Neural cell (in vitro differentiated cells): ENCODE measurements at regions not wholly inside any gene's neighbourhood (a gene's known extent, or its start where the extent isn't known, plus 50 kb on each side); places are given as distances from the start of the nearest gene placed in this dataset.

Experiments
- H2AFZ ChIP-seq: fragments of 200-600, 300-800 bp; sonication (generic), shearing (Covaris generic); 2 replicates; pipeline ENCODE4 v1.6.0; 2014; ENCODE audit warnings: low read depth, mild to moderate bottlenecking, antibody characterized with exemption, low read length, moderate library complexity
- H3F3A ChIP-seq: fragments of 200-600 bp; shearing (Covaris generic); 2 replicates; pipeline ENCODE4 v1.6.1; 2016; ENCODE audit warnings: mild to moderate bottlenecking, moderate library complexity, mixed read lengths, antibody characterized with exemption, low read length; ENCODE audit not compliant: insufficient read depth, poor library complexity, severe bottlenecking
- H3K27ac ChIP-seq: fragments of 200-600, 300-800 bp; sonication (generic), shearing (Covaris generic); 2 replicates; pipeline ENCODE4 v1.5.1; 2014; ENCODE audit warnings: mild to moderate bottlenecking, low read length, moderate library complexity
- H3K27me3 ChIP-seq: fragments of 300-800, 200-600 bp; sonication (generic), shearing (Covaris generic); 2 replicates; pipeline ENCODE4 v1.6.0; 2014; ENCODE audit warnings: mild to moderate bottlenecking, low read depth, low read length, moderate library complexity; ENCODE audit not compliant: insufficient read depth
- H3K36me3 ChIP-seq: fragments of 300-800, 200-600 bp; sonication (generic), shearing (Covaris generic); 2 replicates; pipeline ENCODE4 v1.5.1; 2014; ENCODE audit warnings: mild to moderate bottlenecking, antibody characterized with exemption, low read length, moderate library complexity; ENCODE audit not compliant: insufficient read depth
- H3K4me2 ChIP-seq: fragments of 300-800, 200-600 bp; sonication (generic), shearing (Covaris generic); 2 replicates; pipeline ENCODE4 v1.6.0; 2014; ENCODE audit warnings: mild to moderate bottlenecking, low read length
- H3K4me3 ChIP-seq: fragments of 300-800, 200-600 bp; sonication (generic), shearing (Covaris generic); 2 replicates; pipeline ENCODE4 v1.5.1; 2014; ENCODE audit warnings: mild to moderate bottlenecking, low read length, moderate library complexity
- H3K79me2 ChIP-seq: fragments of 200-600 bp; shearing (Covaris generic); replicated peaks from 2 replicates; pipeline ENCODE4 v1.6.0; 2014; ENCODE audit warnings: mild to moderate bottlenecking, low read length, moderate library complexity; ENCODE audit not compliant: insufficient read depth
- H3K9ac ChIP-seq: fragments of 300-800, 200-600 bp; sonication (generic), shearing (Covaris generic); 2 replicates; pipeline ENCODE4 v1.6.1; 2016; ENCODE audit warnings: mild to moderate bottlenecking, low read length, mixed read lengths
- H3K9me2 ChIP-seq: fragments of 200-600 bp; shearing (Covaris generic); 2 replicates; pipeline ENCODE4 v1.6.1; 2016; ENCODE audit warnings: mild to moderate bottlenecking, low read length, mixed read lengths; ENCODE audit not compliant: insufficient read depth
- H3K9me3 ChIP-seq: fragments of 200-600, 300-800 bp; sonication (generic), shearing (Covaris generic); 2 replicates; pipeline ENCODE4 v1.6.1; 2016; ENCODE audit warnings: mild to moderate bottlenecking, mixed run types, low read length, moderate library complexity, mixed read lengths
- H4K20me1 ChIP-seq: fragments of 200-600 bp; shearing (Covaris generic); 2 replicates; pipeline ENCODE4 v1.6.1; 2016; ENCODE audit warnings: mild to moderate bottlenecking, mixed run types; ENCODE audit not compliant: insufficient read depth
- CTCF ChIP-seq: fragments of 450-650 bp; IDR thresholded peaks from 2 replicates; pipeline ENCODE4 v1.5.1; 2014; ENCODE audit warnings: antibody characterized with exemption, mild to moderate bottlenecking, moderate library complexity; ENCODE audit not compliant: poor library complexity, severe bottlenecking
- EP300 ChIP-seq: fragments of 450-650 bp; conservative IDR thresholded peaks from 2 replicates; pipeline ENCODE4 v1.6.1; 2014; ENCODE audit warnings: antibody characterized with exemption, mild to moderate bottlenecking, moderate library complexity; ENCODE audit not compliant: poor library complexity, severe bottlenecking
- EZH2 ChIP-seq: fragments of 200-600, 300-800 bp; shearing (Covaris generic), sonication (generic); IDR thresholded peaks from 2 replicates; pipeline ENCODE4 v1.6.1; 2014; ENCODE audit warnings: antibody characterized with exemption, low read length, borderline replicate concordance, mild to moderate bottlenecking; ENCODE audit not compliant: insufficient read depth, poor library complexity, severe bottlenecking
- MXI1 ChIP-seq: fragments of 450-650 bp; conservative IDR thresholded peaks from 2 replicates; pipeline ENCODE4 v1.6.1; 2014; ENCODE audit warnings: antibody characterized with exemption, mild to moderate bottlenecking; ENCODE audit not compliant: poor library complexity, severe bottlenecking
- POLR2AphosphoS5 ChIP-seq: IDR thresholded peaks from 2 replicates; pipeline ENCODE4 v1.6.1; 2012
- RAD21 ChIP-seq: fragments of 450-650 bp; conservative IDR thresholded peaks from 2 replicates; pipeline ENCODE4 v1.6.1; 2014; ENCODE audit warnings: antibody characterized with exemption, mild to moderate bottlenecking, moderate library complexity
- REST ChIP-seq: IDR thresholded peaks from 2 replicates; pipeline ENCODE4 v1.6.1; 2012; ENCODE audit warnings: borderline replicate concordance
- SMC3 ChIP-seq: fragments of 450-650 bp; conservative IDR thresholded peaks from 2 replicates; pipeline ENCODE4 v1.6.1; 2014; ENCODE audit warnings: antibody characterized with exemption, mild to moderate bottlenecking, moderate library complexity; ENCODE audit not compliant: poor library complexity
- TAF1 ChIP-seq: IDR thresholded peaks from 2 replicates; pipeline ENCODE4 v1.6.1; 2012; ENCODE audit warnings: low read depth

GRCh38 chr6:115071962-115072361, 729.1 kb upstream of the HS3ST5 start:
- no peaks in the 10 kb centered on the region for H3K27me3 ChIP-seq
- H3K36me3 ChIP-seq, result no peaks in the 10 kb centered on the region
- H3F3A ChIP-seq, result no peaks in the 10 kb centered on the region
- H3K9me2 ChIP-seq, result peaks cover 7% of the 10 kb centered on the region
- no peak overlapping the region for H3K4me2 ChIP-seq
- H2AFZ ChIP-seq, result no peak overlapping the region
- no peak for TF ChIP-seq EZH2
- TF ChIP-seq EP300, result no peak
- TF ChIP-seq TAF1, result no peak
- TF ChIP-seq MXI1, result no peak
- TF ChIP-seq CTCF, result no peak
- no peak for TF ChIP-seq SMC3
- no peak for TF ChIP-seq POLR2AphosphoS5
- no peak for TF ChIP-seq RAD21
- no peak for TF ChIP-seq REST
- H3K9me3 ChIP-seq, result no peaks in the 10 kb centered on the region
- H3K4me3 ChIP-seq, result no peak overlapping the region
- no peak overlapping the region for H3K9ac ChIP-seq
- H4K20me1 ChIP-seq, result no peaks in the 10 kb centered on the region
- H3K27ac ChIP-seq, result no peak overlapping the region
- H3K79me2 ChIP-seq, result no peaks in the 10 kb centered on the region

- H3K4me2 ChIP-seq, result no peak overlapping the region
- H3K9me3 ChIP-seq, result no peaks in the 10 kb centered on the region
- H3K79me2 ChIP-seq, result no peaks in the 10 kb centered on the region
- H3K9ac ChIP-seq, result no peak overlapping the region
- peaks cover 7% of the 10 kb centered on the region for H3K9me2 ChIP-seq
- no peak overlapping the region for H3K27ac ChIP-seq
- H3K27me3 ChIP-seq, result no peaks in the 10 kb centered on the region
- no peak overlapping the region for H3K4me3 ChIP-seq
- H4K20me1 ChIP-seq, result no peaks in the 10 kb centered on the region
- H3K36me3 ChIP-seq, result no peaks in the 10 kb centered on the region
- no peaks in the 10 kb centered on the region for H3F3A ChIP-seq
- TF ChIP-seq RAD21, result no peak
- TF ChIP-seq EZH2, result no peak
- TF ChIP-seq SMC3, result no peak
- no peak for TF ChIP-seq EP300
- no peak for TF ChIP-seq TAF1
- TF ChIP-seq CTCF, result no peak
- no peak for TF ChIP-seq POLR2AphosphoS5
- no peak for TF ChIP-seq MXI1
- no peak for TF ChIP-seq REST
- no peak overlapping the region for H2AFZ ChIP-seq
Measured at GRCh38 chr6:115067690-115068447, 725.0 kb upstream of the HS3ST5 start.
